ENCODE measurements at regions not wholly inside any gene's neighbourhood (a gene's known extent, or its start where the extent isn't known, plus 50 kb on each side); places are given as distances from the start of the nearest gene placed in this dataset.

GRCh38 chr10:55820071-55820470, 541.0 kb downstream of the ZWINT start (continued):
- TF ChIP-seq ZNF396 (CRISPR knock-in tag; IDR thresholded peaks at IDR 0.05; ENCODE audit: borderline replicate concordance), result peak; percentile 81; the same call in 1 of the 2 replicates

GRCh38 chr10:55813451-55814170, 547.4 kb downstream of the ZWINT start:
- peaks cover 26% of the 10 kb centered on the region for H3K9me3 Mint-ChIP-seq
- H3K27ac Mint-ChIP-seq, result no peak overlapping the region
- H3K36me3 Mint-ChIP-seq, result peaks cover 24% of the 10 kb centered on the region
- DNase-seq (ENCODE audit: low spot score) (no peak), ATAC-seq (no peak)
- ChIA-PET CTCF (no interaction called here), POLR2A (no interaction called here)
- no peak overlapping the region for H3K4me3 Mint-ChIP-seq
- H3K4me1 Mint-ChIP-seq, result peaks cover 16% of the 10 kb centered on the region
- H3K27me3 Mint-ChIP-seq (ENCODE audit: low read depth), result peaks cover 21% of the 10 kb centered on the region
- TF ChIP-seq E2F4 (CRISPR knock-in tag; IDR thresholded peaks at IDR 0.05; ENCODE audit: borderline replicate concordance, low read depth) (no peak), NR1H2 (CRISPR knock-in tag; IDR thresholded peaks at IDR 0.05) (no peak), PRRX2 (CRISPR knock-in tag; IDR thresholded peaks at IDR 0.05) (no peak), USF2 (CRISPR knock-in tag; IDR thresholded peaks at IDR 0.05) (no peak), ZNF532 (CRISPR knock-in tag; IDR thresholded peaks at IDR 0.05; ENCODE audit: borderline replicate concordance) (no peak), FOXK1 (CRISPR knock-in tag; IDR thresholded peaks at IDR 0.05) (no peak), ZNF512 (CRISPR knock-in tag; IDR thresholded peaks at IDR 0.05; ENCODE audit: borderline replicate concordance) (no peak), E2F1 (CRISPR knock-in tag; IDR thresholded peaks at IDR 0.05) (no peak), ZNF263 (CRISPR knock-in tag; IDR thresholded peaks at IDR 0.05; ENCODE audit: low read depth) (no peak), TEAD4 (CRISPR knock-in tag; IDR thresholded peaks at IDR 0.05) (no peak), USF1 (CRISPR knock-in tag; IDR thresholded peaks at IDR 0.05) (no peak), AR (CRISPR knock-in tag; IDR thresholded peaks at IDR 0.05) (no peak), ZBTB43 (CRISPR knock-in tag; IDR thresholded peaks at IDR 0.05) (no peak), IRF1 (CRISPR knock-in tag; IDR thresholded peaks at IDR 0.05) (no peak), TCF7 (CRISPR knock-in tag; IDR thresholded peaks at IDR 0.05; ENCODE audit: low read depth) (no peak), SMAD4 (CRISPR knock-in tag; IDR thresholded peaks at IDR 0.05) (no peak), ZNF396 (CRISPR knock-in tag; IDR thresholded peaks at IDR 0.05; ENCODE audit: borderline replicate concordance) (no peak), SMAD3 (CRISPR knock-in tag; IDR thresholded peaks at IDR 0.05; ENCODE audit: borderline replicate concordance) (no peak)

All from WTC11 (cell line).